ENCODE measurements at regions not wholly inside any gene's neighbourhood (a gene's known extent, or its start where the extent isn't known, plus 50 kb on each side); places are given as distances from the start of the nearest gene placed in this dataset.

DNA sequence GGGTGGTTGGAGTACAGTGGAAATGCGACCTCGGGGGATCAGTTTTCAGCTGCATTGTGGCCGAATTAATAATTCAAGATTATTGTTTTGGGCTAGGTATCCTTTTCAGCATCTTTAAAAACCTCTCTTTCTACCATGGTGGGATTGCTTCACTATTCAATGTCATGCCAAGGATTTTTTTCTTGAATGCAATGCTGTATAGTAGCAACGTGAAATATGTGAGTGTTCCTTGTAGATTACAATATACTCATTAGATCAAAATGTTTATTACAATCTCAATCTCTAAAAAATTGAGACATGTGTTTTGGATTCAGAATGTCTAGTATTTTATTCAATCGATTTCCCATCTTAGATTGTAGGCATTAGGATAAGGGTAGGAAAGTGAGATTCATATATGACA lies 586.5 kb upstream of the TBL1XR1 start:
- intact Hi-C loops (cut with micrococcal nuclease), result no loop called here
- TF ChIP-seq, protein P1, sequence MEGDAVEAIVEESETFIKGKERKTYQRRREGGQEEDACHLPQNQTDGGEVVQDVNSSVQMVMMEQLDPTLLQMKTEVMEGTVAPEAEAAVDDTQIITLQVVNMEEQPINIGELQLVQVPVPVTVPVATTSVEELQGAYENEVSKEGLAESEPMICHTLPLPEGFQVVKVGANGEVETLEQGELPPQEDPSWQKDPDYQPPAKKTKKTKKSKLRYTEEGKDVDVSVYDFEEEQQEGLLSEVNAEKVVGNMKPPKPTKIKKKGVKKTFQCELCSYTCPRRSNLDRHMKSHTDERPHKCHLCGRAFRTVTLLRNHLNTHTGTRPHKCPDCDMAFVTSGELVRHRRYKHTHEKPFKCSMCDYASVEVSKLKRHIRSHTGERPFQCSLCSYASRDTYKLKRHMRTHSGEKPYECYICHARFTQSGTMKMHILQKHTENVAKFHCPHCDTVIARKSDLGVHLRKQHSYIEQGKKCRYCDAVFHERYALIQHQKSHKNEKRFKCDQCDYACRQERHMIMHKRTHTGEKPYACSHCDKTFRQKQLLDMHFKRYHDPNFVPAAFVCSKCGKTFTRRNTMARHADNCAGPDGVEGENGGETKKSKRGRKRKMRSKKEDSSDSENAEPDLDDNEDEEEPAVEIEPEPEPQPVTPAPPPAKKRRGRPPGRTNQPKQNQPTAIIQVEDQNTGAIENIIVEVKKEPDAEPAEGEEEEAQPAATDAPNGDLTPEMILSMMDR (IDR thresholded peaks at IDR 0.05; ENCODE audit: borderline replicate concordance), result no peak
- Histone ChIP-seq H3K9me3 (replicated peaks) (no peaks in the 10 kb centered on the region), H3K27me3 (ENCODE audit: low read depth) (no peaks in the 10 kb centered on the region), H3K4me3 (no peak overlapping the region), H3K36me3 (no peaks in the 10 kb centered on the region), H3K27ac (replicated peaks) (peak overlapping the region; percentile 83), H3K4me1 (peaks cover 40% of the 10 kb centered on the region)
- DNase-seq, result no peak

DNA sequence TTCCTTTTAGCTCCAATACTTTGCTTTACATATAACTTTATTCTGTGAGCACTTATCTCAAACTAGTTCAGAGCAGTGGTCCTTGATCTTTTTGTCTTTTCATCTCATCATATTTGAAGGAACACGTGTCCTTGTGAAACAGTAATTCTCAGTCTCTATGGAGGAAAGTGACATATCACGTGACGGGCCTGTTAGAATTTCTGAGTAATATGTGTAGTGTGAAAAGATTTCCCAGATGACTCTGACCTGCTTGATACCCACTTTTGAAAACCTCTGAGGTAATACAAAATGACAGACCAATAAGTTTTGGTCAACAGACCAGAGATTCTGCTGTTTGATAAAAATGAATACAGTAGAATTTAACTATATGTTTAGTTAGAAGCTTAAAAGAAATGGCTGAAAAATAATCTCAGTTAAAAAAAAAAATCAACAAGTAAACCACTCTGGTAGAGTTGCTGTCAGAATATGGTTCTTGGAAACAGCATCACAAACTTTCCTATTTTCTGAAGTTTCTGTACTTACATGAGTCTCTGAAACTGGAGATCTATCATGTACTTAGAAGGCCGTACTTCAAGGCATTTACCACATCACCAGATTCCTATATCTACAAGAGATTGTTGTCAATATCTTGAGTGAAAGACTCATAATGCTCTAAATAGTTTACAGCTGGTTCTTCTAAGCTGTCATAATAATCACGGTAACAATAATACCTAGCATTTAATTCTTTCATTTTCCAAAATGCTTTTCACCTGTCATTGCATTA lies 590.2 kb upstream of the TBL1XR1 start:
- Histone ChIP-seq H3K36me3 (no peaks in the 10 kb centered on the region), H3K27ac (replicated peaks) (no peak overlapping the region), H3K27me3 (ENCODE audit: low read depth) (no peaks in the 10 kb centered on the region), H3K4me3 (no peak overlapping the region), H3K9me3 (replicated peaks) (no peaks in the 10 kb centered on the region), H3K4me1 (peaks cover 13% of the 10 kb centered on the region)
- TF ChIP-seq, protein P1 (IDR thresholded peaks at IDR 0.05; ENCODE audit: borderline replicate concordance), result no peak
- DNase-seq, result no peak
- intact Hi-C loops (cut with micrococcal nuclease), result no loop called here

DNA sequence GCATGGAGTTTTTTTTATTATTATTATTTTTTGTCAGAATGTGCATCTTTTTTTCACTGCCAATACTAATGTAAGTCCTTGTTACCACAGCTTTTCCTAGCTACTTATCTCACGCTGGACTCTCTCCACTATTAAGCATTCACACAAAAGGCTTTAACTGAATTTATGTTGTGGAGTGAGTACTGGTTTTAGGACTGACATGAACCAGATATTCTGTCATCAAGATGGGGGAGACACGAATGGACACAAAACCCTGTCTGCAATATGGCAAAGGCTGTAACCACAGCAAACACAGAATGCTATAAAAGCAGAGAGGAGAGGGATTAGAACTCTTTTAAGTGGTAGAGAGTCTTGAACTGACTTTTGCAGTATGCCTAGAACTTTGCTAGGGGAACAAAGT lies 592.2 kb upstream of the TBL1XR1 start:
- no peak overlapping the region for H3K4me3 ChIP-seq
- H3K4me1 ChIP-seq, result no peaks in the 10 kb centered on the region
- H3K27ac ChIP-seq (replicated peaks), result no peak overlapping the region
- TF ChIP-seq, protein P1 (IDR thresholded peaks at IDR 0.05; ENCODE audit: borderline replicate concordance), result no peak
- DNase-seq, result no peak
- H3K36me3 ChIP-seq, result no peaks in the 10 kb centered on the region
- no peaks in the 10 kb centered on the region for H3K9me3 ChIP-seq (replicated peaks)
- intact Hi-C loops (cut with micrococcal nuclease), result no loop called here
- H3K27me3 ChIP-seq (ENCODE audit: low read depth), result no peaks in the 10 kb centered on the region

DNA sequence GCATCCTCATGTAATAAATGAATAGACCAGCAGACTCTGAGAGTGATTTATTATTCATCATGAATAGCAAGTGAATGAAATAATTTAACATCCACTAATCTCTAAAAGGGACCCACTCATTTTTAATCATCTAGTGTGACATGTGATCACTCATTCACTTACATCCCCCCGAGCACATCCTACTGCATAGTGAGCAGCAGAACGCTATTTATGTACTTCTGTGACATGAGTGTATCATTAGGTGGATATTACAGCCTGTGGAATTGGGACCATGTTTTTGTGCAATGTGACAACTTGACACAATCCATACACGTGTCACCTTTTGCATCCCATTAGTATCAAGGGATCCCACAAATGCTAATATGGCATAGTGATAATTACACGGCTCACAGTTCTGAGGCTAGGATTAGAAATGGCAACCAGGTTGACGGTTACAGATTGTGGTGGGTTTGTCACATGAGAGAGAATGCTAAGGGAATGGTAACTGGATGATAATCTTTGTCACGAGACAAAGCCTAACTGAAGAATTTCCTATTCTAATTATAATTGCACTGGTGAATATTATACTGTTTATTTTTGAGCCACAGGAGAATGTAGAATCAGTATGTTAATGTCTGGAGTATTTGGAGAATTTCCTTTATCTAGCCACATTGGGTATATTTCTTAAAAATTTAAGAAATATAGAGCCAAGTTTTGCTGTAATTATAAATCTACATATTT lies 595.2 kb upstream of the TBL1XR1 start:
- no peaks in the 10 kb centered on the region for H3K36me3 ChIP-seq
- intact Hi-C loops (cut with micrococcal nuclease), result no loop called here
- TF ChIP-seq, protein P1 (IDR thresholded peaks at IDR 0.05; ENCODE audit: borderline replicate concordance), result no peak
- no peak overlapping the region for H3K4me3 ChIP-seq
- no peaks in the 10 kb centered on the region for H3K4me1 ChIP-seq
- no peaks in the 10 kb centered on the region for H3K9me3 ChIP-seq (replicated peaks)
- no peaks in the 10 kb centered on the region for H3K27me3 ChIP-seq (ENCODE audit: low read depth)
- no peak for DNase-seq
- no peak overlapping the region for H3K27ac ChIP-seq (replicated peaks)

DNA sequence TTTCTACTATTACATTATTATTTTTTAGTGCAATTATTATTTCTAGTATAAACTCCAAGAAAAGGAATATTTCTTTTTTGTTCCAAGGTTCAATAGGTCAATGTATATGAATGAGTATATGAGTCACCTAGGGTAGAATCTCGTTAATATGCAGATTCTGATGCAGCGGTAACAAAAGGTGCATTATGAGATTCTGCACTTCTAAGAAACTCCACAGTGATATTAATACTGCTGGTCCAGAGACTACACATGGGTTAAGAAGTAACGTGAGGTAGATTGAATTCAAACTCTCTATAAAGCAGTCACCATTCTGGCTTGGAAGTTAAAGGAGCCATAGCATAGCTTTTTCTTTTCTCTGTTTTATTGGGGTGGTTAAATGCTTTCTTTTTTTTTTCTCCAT lies 596.2 kb upstream of the TBL1XR1 start:
- DNase-seq, result no peak
- H3K9me3 ChIP-seq (replicated peaks), result no peaks in the 10 kb centered on the region
- H3K27ac ChIP-seq (replicated peaks), result no peak overlapping the region
- TF ChIP-seq, protein P1 (IDR thresholded peaks at IDR 0.05; ENCODE audit: borderline replicate concordance), result no peak
- no peaks in the 10 kb centered on the region for H3K36me3 ChIP-seq
- no peaks in the 10 kb centered on the region for H3K27me3 ChIP-seq (ENCODE audit: low read depth)
- H3K4me3 ChIP-seq, result no peak overlapping the region
- intact Hi-C loops (cut with micrococcal nuclease), result no loop called here
- no peaks in the 10 kb centered on the region for H3K4me1 ChIP-seq

Data from left ventricle myocardium inferior (tissue), 1 donor.